Caco-2 (cell line): ENCODE measurements at regions not wholly inside any gene's neighbourhood (a gene's known extent, or its start where the extent isn't known, plus 50 kb on each side); places are given as distances from the start of the nearest gene placed in this dataset.
"Not testable (repeated sequence)": the region's sequence is repeated elsewhere in the genome, so short reads cannot be mapped to it uniquely, and the experiment has no call there.

Experiments used
- BruUV-seq: library from RNA; stranded (reverse); fragments of 400-500 nt; replicated peaks from 2 replicates; lab custom pipeline; 2021; lab: Mats Ljungman, UMichigan
- CTCF ChIA-PET: fragments of 300-600 bp; sonication (Branson Sonifier 250); formaldehyde crosslinking; loops from one replicate; lab custom pipeline; 2022; ENCODE audit warnings: antibody characterized with exemption; lab: Charles Lee
- POLR2A ChIA-PET: fragments of 300-600 bp; sonication (Branson Sonifier 250); formaldehyde crosslinking; loops from one replicate; lab custom pipeline; 2022; ENCODE audit warnings: antibody characterized with exemption; lab: Charles Lee
- DNase-seq, 2 experiments: peaks; one replicate each; pipeline versions ENCODE4 v3.0.0 to v3.0.0-alpha.2; 2020 to 2022
- H3K27me3 ChIP-seq: replicated peaks from 2 replicates; pipeline ENCODE4 v1.6.0; 2011; ENCODE audit warnings: low read length; ENCODE audit not compliant: control insufficient read depth, insufficient read depth
- H3K36me3 ChIP-seq: 2 replicates; pipeline ENCODE4 v1.5.1; 2011; ENCODE audit warnings: low read length; ENCODE audit not compliant: control insufficient read depth, insufficient read depth
- H3K4me1 ChIP-seq: fragments of 250-450 bp; sonication (Bioruptor Pico); 2 replicates; pipeline ENCODE4 v1.5.1; 2020; ENCODE audit warnings: mild to moderate bottlenecking
- H3K4me3 ChIP-seq: 2 replicates; pipeline ENCODE4 v1.5.1; 2011; ENCODE audit warnings: low read depth, mild to moderate bottlenecking, control low read depth, low read length
- H3K9me3 ChIP-seq: fragments of 250-450 bp; sonication (Bioruptor Pico); 2 replicates; pipeline ENCODE4 v1.5.1; 2020; ENCODE audit warnings: mild to moderate bottlenecking, moderate library complexity
- H3K27ac Mint-ChIP-seq: one replicate; pipeline ENCODE4 v1.8.0; 2022; ENCODE audit warnings: mixed read lengths; ENCODE audit not compliant: unreplicated experiment
- H3K27me3 Mint-ChIP-seq: one replicate; pipeline ENCODE4 v1.8.0; 2022; ENCODE audit warnings: mixed read lengths; ENCODE audit not compliant: insufficient read depth, unreplicated experiment
- H3K36me3 Mint-ChIP-seq: one replicate; pipeline ENCODE4 v1.8.0; 2022; ENCODE audit warnings: mild to moderate bottlenecking, mixed read lengths; ENCODE audit not compliant: insufficient read depth, unreplicated experiment
- H3K4me1 Mint-ChIP-seq: one replicate; pipeline ENCODE4 v1.8.0; 2022; ENCODE audit warnings: low read depth, mixed read lengths; ENCODE audit not compliant: unreplicated experiment
- H3K4me3 Mint-ChIP-seq: one replicate; pipeline ENCODE4 v1.8.0; 2022; ENCODE audit warnings: mild to moderate bottlenecking, moderate library complexity, mixed read lengths; ENCODE audit not compliant: unreplicated experiment
- H3K9me3 Mint-ChIP-seq: one replicate; pipeline ENCODE4 v1.8.0; 2022; ENCODE audit warnings: mixed read lengths; ENCODE audit not compliant: unreplicated experiment
- CTCF ChIP-seq, 2 experiments: fragments of 200-600 bp in 1 of 2; IDR thresholded peaks; 1 replicate in 1 of 2; 2 replicates in 1 of 2; pipeline versions ENCODE4 v1.5.1 to v1.8.0; 2011 to 2022; ENCODE audit warnings: antibody characterized with exemption in 1 of 2, control low read depth in 1 of 2, inconsistent platforms in 1 of 2, low read depth in 1 of 2, low read length in 1 of 2, mild to moderate bottlenecking in 1 of 2, moderate library complexity in 1 of 2; ENCODE audit not compliant: insufficient read depth in 1 of 2, severe bottlenecking in 1 of 2, unreplicated experiment in 1 of 2
- intact Hi-C: fragments of 100-400 bp; cut with micrococcal nuclease; formaldehyde crosslinking; loops from one replicate; pipeline ENCODE4 v1.10.0; 2022; ENCODE audit not compliant: unreplicated experiment

GRCh38 chr9:110016340-110016739 is 191.6 kb downstream of the C9orf152 start:
- no peaks in the 10 kb centered on the region for H3K4me1 Mint-ChIP-seq
- H3K9me3 ChIP-seq: no peaks in the 10 kb centered on the region; the same call in 1 of the 2 replicates
- ChIA-PET POLR2A (no interaction called here), CTCF (no interaction called here)
- no peaks in the 10 kb centered on the region for H3K27me3 ChIP-seq
- no TSS peak for BruUV-seq
- H3K9me3 Mint-ChIP-seq: peaks cover 8% of the 10 kb centered on the region
- no peak for TF ChIP-seq CTCF (IDR thresholded peaks at IDR 0.05; ENCODE audit: insufficient read depth in 1 of 2, low read depth in 1 of 2, low read length in 1 of 2, severe bottlenecking in 1 of 2, unreplicated experiment in 1 of 2)
- H3K36me3 Mint-ChIP-seq: no peaks in the 10 kb centered on the region
- H3K36me3 ChIP-seq: no peaks in the 10 kb centered on the region
- H3K27me3 Mint-ChIP-seq: no peaks in the 10 kb centered on the region
- no peak overlapping the region for H3K27ac Mint-ChIP-seq
- no peaks in the 10 kb centered on the region for H3K4me1 ChIP-seq
- no peak overlapping the region for H3K4me3 ChIP-seq
- no peak overlapping the region for H3K4me3 Mint-ChIP-seq
- intact Hi-C loops: no loop called here
- DNase-seq: no peak

DNA sequence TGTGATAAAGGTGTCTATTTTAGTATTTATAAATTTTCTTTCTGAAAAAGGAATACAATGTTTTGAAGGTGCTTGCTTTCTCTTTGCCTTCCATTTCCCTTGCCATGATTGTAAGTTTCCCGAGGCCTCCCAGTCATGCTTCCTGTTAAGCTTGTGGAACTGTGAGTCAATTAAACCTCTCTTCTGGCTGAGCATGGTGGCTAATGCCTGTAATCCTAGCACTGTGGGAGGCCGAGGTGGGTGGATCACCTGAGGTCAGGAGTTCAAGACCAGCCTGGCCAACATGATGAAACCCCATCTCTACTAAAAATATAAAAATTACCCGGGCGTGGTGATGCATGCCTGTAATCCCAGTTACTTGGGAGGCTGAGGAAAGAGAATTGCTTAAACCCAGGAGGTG is 187.7 kb downstream of the C9orf152 start:
- POLR2A ChIA-PET, H3K27ac Mint-ChIP-seq, BruUV-seq: not testable (repeated sequence)

GRCh38 chr9:110021891-110022290 is 186.1 kb downstream of the C9orf152 start:
- Histone ChIP-seq H3K9me3 (no peaks in the 10 kb centered on the region), H3K4me3 (no peak overlapping the region), H3K4me1 (no peaks in the 10 kb centered on the region), H3K27me3 (no peaks in the 10 kb centered on the region), H3K36me3 (no peaks in the 10 kb centered on the region)
- no peaks in the 10 kb centered on the region for H3K4me1 Mint-ChIP-seq
- ChIA-PET CTCF (no interaction called here), POLR2A (no interaction called here)
- intact Hi-C loops: no loop called here
- no peaks in the 10 kb centered on the region for H3K36me3 Mint-ChIP-seq
- no peaks in the 10 kb centered on the region for H3K27me3 Mint-ChIP-seq
- no peak overlapping the region for H3K4me3 Mint-ChIP-seq
- H3K9me3 Mint-ChIP-seq: no peaks in the 10 kb centered on the region
- TF ChIP-seq CTCF (IDR thresholded peaks at IDR 0.05; ENCODE audit: insufficient read depth in 1 of 2, low read depth in 1 of 2, low read length in 1 of 2, severe bottlenecking in 1 of 2, unreplicated experiment in 1 of 2): no peak
- no peak overlapping the region for H3K27ac Mint-ChIP-seq
- no peak for DNase-seq
- no TSS peak for BruUV-seq

More for the DNA sequence above, 187.7 kb downstream of the C9orf152 start:
- H3K4me1 Mint-ChIP-seq, H3K27me3 ChIP-seq, CTCF ChIA-PET, H3K4me3 Mint-ChIP-seq, H3K9me3 ChIP-seq, H3K36me3 Mint-ChIP-seq, H3K27me3 Mint-ChIP-seq, H3K4me1 ChIP-seq, H3K36me3 ChIP-seq, intact Hi-C loops, H3K9me3 Mint-ChIP-seq, DNase-seq, H3K4me3 ChIP-seq: not testable (repeated sequence)

DNA sequence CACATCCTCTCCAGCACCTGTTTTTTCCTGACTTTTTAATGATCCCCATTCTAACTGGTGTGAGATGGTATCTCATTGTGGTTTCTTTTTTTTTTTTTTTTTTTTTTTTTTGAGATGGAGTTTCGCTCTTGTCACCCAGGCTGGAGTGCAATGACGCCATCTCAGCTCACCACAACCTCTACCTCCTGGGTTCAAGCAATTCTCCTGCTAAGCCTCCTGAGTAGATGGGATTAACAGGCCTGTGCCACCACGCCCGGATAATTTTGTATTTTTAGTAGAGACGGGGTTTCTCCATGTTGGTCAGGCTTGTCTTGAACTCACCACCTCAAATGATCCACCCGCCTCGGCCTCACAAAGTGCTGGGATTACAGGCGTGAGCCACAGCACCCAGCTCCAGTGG is 184.7 kb downstream of the C9orf152 start:
- H3K27ac Mint-ChIP-seq, H3K9me3 Mint-ChIP-seq, H3K4me1 Mint-ChIP-seq, H3K36me3 ChIP-seq, H3K4me1 ChIP-seq, H3K36me3 Mint-ChIP-seq, POLR2A ChIA-PET, H3K4me3 Mint-ChIP-seq, H3K4me3 ChIP-seq, H3K27me3 ChIP-seq, intact Hi-C loops, H3K9me3 ChIP-seq, H3K27me3 Mint-ChIP-seq, DNase-seq, CTCF ChIA-PET, BruUV-seq: not testable (repeated sequence)
